Astrocyte (in vitro differentiated cells and primary cell): ENCODE measurements at regions not wholly inside any gene's neighbourhood (a gene's known extent, or its start where the extent isn't known, plus 50 kb on each side); places are given as distances from the start of the nearest gene placed in this dataset.

Experiments used
- EZH2 ChIP-seq: IDR thresholded peaks from 2 replicates; pipeline ENCODE4 v1.6.1; 2012; ENCODE audit warnings: mild to moderate bottlenecking, low read length, inconsistent platforms; ENCODE audit not compliant: insufficient read depth
- TF ChIP-seq, protein P1 (sequence below): IDR thresholded peaks from 2 replicates; pipeline ENCODE4 v1.5.1; 2011; ENCODE audit warnings: low read depth, mild to moderate bottlenecking, inconsistent platforms, low read length, moderate library complexity; ENCODE audit not compliant: insufficient read depth

GRCh38 chrX:64571011-64571410, 175.8 kb upstream of the MTMR8 start:
- TF ChIP-seq, protein P1, sequence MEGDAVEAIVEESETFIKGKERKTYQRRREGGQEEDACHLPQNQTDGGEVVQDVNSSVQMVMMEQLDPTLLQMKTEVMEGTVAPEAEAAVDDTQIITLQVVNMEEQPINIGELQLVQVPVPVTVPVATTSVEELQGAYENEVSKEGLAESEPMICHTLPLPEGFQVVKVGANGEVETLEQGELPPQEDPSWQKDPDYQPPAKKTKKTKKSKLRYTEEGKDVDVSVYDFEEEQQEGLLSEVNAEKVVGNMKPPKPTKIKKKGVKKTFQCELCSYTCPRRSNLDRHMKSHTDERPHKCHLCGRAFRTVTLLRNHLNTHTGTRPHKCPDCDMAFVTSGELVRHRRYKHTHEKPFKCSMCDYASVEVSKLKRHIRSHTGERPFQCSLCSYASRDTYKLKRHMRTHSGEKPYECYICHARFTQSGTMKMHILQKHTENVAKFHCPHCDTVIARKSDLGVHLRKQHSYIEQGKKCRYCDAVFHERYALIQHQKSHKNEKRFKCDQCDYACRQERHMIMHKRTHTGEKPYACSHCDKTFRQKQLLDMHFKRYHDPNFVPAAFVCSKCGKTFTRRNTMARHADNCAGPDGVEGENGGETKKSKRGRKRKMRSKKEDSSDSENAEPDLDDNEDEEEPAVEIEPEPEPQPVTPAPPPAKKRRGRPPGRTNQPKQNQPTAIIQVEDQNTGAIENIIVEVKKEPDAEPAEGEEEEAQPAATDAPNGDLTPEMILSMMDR = no peak
- TF ChIP-seq EZH2 = no peak
